Keratinocyte (primary cell): ENCODE measurements at regions not wholly inside any gene's neighbourhood (a gene's known extent, or its start where the extent isn't known, plus 50 kb on each side); places are given as distances from the start of the nearest gene placed in this dataset.

Experiments used
- DNase-seq: peaks from one replicate; pipeline ENCODE4 v3.0.0-alpha.2; 2011; ENCODE audit warnings: low read depth, missing footprints, low spot score
- FAIRE-seq: peaks from 2 replicates; lab custom pipeline; 2011; peaks lifted over from hg19 to GRCh38; lab: Jason Lieb, UNC
- H2AFZ ChIP-seq: 2 replicates; pipeline ENCODE4 v1.6.0; 2012; ENCODE audit warnings: low read length, control low read depth, inconsistent platforms; ENCODE audit not compliant: control insufficient read depth
- H3K27ac ChIP-seq: 2 replicates; pipeline ENCODE4 v1.5.1; 2011; ENCODE audit warnings: low read length; ENCODE audit not compliant: control insufficient read depth, insufficient read depth
- H3K27me3 ChIP-seq: 3 replicates; pipeline ENCODE4 v1.6.0; 2011; ENCODE audit warnings: low read length; ENCODE audit not compliant: control insufficient read depth, insufficient read depth; ENCODE audit errors: extremely low read depth
- H3K36me3 ChIP-seq, 2 experiments: 2 replicates in 1 of 2; 3 replicates in 1 of 2; pipeline ENCODE4 v1.5.1; 2011; ENCODE audit warnings: low read length in 2 of 2, mild to moderate bottlenecking in 1 of 2; ENCODE audit not compliant: control insufficient read depth in 2 of 2, insufficient read depth in 2 of 2; ENCODE audit errors: extremely low read depth in 1 of 2
- H3K4me1 ChIP-seq: 3 replicates; pipeline ENCODE4 v1.5.1; 2011; ENCODE audit warnings: low read length; ENCODE audit not compliant: control insufficient read depth, insufficient read depth; ENCODE audit errors: extremely low read depth
- H3K4me2 ChIP-seq: 3 replicates; pipeline ENCODE4 v1.6.0; 2011; ENCODE audit warnings: low read depth, low read length; ENCODE audit not compliant: control insufficient read depth, insufficient read depth; ENCODE audit errors: extremely low read depth
- H3K4me3 ChIP-seq, 3 experiments: fragments of 200-600 bp in 1 of 3; sonication (generic) in 1 of 3; 2 replicates in 2 of 3; 3 replicates in 1 of 3; pipeline ENCODE4 v1.5.1; 2011 to 2016; ENCODE audit warnings: low read length in 3 of 3, mild to moderate bottlenecking in 3 of 3, control low read depth in 2 of 3, inconsistent platforms in 1 of 3, low read depth in 1 of 3, mixed read lengths in 1 of 3, mixed run types in 1 of 3, moderate library complexity in 1 of 3; ENCODE audit not compliant: control insufficient read depth in 2 of 3, insufficient read depth in 2 of 3; ENCODE audit errors: extremely low read depth in 1 of 3
- H3K79me2 ChIP-seq: 2 replicates; pipeline ENCODE4 v1.6.0; 2012; ENCODE audit warnings: low read length; ENCODE audit not compliant: control insufficient read depth, insufficient read depth
- H3K9ac ChIP-seq: 3 replicates; pipeline ENCODE4 v1.6.0; 2011; ENCODE audit warnings: low read length; ENCODE audit not compliant: control insufficient read depth, insufficient read depth; ENCODE audit errors: extremely low read depth
- H3K9me1 ChIP-seq: 3 replicates; pipeline ENCODE4 v1.6.0; 2011; ENCODE audit warnings: low read length; ENCODE audit not compliant: control insufficient read depth, insufficient read depth; ENCODE audit errors: extremely low read depth
- H3K9me3 ChIP-seq: 2 replicates; pipeline ENCODE4 v1.5.1; 2012; ENCODE audit warnings: low read depth, low read length; ENCODE audit not compliant: control insufficient read depth
- H4K20me1 ChIP-seq: 3 replicates; pipeline ENCODE4 v1.6.0; 2011; ENCODE audit warnings: low read length; ENCODE audit not compliant: control insufficient read depth, insufficient read depth; ENCODE audit errors: extremely low read depth
- EZH2 ChIP-seq: IDR thresholded peaks from one replicate; pipeline ENCODE4 v1.6.1; 2012; ENCODE audit warnings: inconsistent platforms, mild to moderate bottlenecking, low read length, moderate library complexity
- dilution Hi-C: fragments of 300-500 bp; cut with MboI; formaldehyde crosslinking; loops from one replicate; pipeline ENCODE4 v1.7.0; 2020; ENCODE audit warnings: low sequenced_read_pairs; ENCODE audit not compliant: extremely low pct_ligation_motif_present
- TF ChIP-seq, protein P1 (sequence below), 3 experiments: IDR thresholded peaks in 1 of 3; conservative IDR thresholded peaks in 1 of 3; optimal IDR thresholded peaks in 1 of 3; 2 replicates in 2 of 3; 3 replicates in 1 of 3; pipeline versions ENCODE3 to v1.5.1; 2011; ENCODE audit warnings: low read length in 3 of 3, mild to moderate bottlenecking in 3 of 3, moderate library complexity in 2 of 3, control low read depth in 1 of 3, inconsistent platforms in 1 of 3; ENCODE audit not compliant: insufficient read depth in 2 of 3; ENCODE audit errors: extremely low read depth in 1 of 3

DNA sequence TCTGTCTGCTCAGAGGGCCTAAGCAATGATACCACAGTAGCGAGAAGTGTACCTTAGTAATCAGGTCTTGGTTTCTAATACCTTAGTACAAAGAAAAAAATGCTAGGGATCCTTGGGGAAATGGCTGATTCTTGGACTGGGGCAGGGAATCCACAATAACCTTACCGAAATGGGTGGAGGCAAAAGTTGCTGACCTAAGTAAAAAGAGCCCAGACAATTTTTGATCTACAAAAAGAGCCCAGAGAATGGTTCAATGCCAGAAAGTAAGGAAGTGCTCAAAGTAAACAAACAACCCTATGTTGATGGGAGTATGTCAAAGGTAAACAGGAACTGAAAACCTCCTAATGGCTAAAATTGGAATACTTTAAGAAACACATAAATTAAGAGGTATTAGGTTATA lies 130.1 kb upstream of the MAGEB18 start:
- H3K9me1 ChIP-seq: no peaks in the 10 kb centered on the region
- DNase-seq: no peak
- H3K4me2 ChIP-seq: no peak overlapping the region
- TF ChIP-seq, protein P1, sequence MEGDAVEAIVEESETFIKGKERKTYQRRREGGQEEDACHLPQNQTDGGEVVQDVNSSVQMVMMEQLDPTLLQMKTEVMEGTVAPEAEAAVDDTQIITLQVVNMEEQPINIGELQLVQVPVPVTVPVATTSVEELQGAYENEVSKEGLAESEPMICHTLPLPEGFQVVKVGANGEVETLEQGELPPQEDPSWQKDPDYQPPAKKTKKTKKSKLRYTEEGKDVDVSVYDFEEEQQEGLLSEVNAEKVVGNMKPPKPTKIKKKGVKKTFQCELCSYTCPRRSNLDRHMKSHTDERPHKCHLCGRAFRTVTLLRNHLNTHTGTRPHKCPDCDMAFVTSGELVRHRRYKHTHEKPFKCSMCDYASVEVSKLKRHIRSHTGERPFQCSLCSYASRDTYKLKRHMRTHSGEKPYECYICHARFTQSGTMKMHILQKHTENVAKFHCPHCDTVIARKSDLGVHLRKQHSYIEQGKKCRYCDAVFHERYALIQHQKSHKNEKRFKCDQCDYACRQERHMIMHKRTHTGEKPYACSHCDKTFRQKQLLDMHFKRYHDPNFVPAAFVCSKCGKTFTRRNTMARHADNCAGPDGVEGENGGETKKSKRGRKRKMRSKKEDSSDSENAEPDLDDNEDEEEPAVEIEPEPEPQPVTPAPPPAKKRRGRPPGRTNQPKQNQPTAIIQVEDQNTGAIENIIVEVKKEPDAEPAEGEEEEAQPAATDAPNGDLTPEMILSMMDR (optimal IDR thresholded peaks at IDR 0.05 in 1 of 3, IDR thresholded peaks at IDR 0.05 in 1 of 3, conservative IDR thresholded peaks at IDR 0.05 in 1 of 3; ENCODE audit: extremely low read depth in 1 of 3, insufficient read depth in 2 of 3, low read length in 3 of 3): no peak
- no peak for TF ChIP-seq EZH2
- H2AFZ ChIP-seq: no peak overlapping the region
- H3K9ac ChIP-seq: no peak overlapping the region
- H3K4me3 ChIP-seq: no peak overlapping the region
- no peak for FAIRE-seq
- dilution Hi-C loops: no loop called here
- H3K79me2 ChIP-seq: no peaks in the 10 kb centered on the region
- no peaks in the 10 kb centered on the region for H3K4me1 ChIP-seq
- H3K36me3 ChIP-seq: no peaks in the 10 kb centered on the region
- H4K20me1 ChIP-seq: no peaks in the 10 kb centered on the region
- H3K9me3 ChIP-seq: no peaks in the 10 kb centered on the region
- no peaks in the 10 kb centered on the region for H3K27me3 ChIP-seq
- H3K27ac ChIP-seq: no peak overlapping the region

DNA sequence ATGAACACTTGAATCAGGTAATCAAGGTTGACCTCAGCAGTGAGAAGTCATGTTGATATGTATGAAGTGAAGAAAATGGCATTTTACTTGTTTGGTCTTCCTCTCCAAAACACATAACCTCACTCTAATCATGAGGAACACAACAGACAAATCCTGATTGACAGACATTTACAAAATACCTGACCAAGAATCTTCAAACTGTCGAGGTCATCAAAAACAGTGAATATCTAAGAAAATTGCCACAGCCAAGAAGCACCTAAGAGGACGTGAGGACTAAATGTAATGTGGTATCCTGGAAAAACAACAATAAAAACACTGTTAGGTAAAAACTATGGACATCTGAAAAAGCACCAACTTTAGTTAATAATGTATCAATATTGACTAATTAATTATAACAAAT lies 129.5 kb upstream of the MAGEB18 start:
- Histone ChIP-seq H3K9me3 (no peaks in the 10 kb centered on the region), H3K27me3 (no peaks in the 10 kb centered on the region), H3K27ac (no peak overlapping the region), H3K4me3 (no peak overlapping the region), H3K36me3 (no peaks in the 10 kb centered on the region), H3K4me1 (no peaks in the 10 kb centered on the region), H2AFZ (no peak overlapping the region), H4K20me1 (no peaks in the 10 kb centered on the region), H3K79me2 (no peaks in the 10 kb centered on the region), H3K9ac (no peak overlapping the region), H3K9me1 (no peaks in the 10 kb centered on the region), H3K4me2 (no peak overlapping the region)
- dilution Hi-C loops: no loop called here
- DNase-seq (no peak), FAIRE-seq (no peak)
- no peak for TF ChIP-seq EZH2
- TF ChIP-seq, protein P1 (optimal IDR thresholded peaks at IDR 0.05 in 1 of 3, IDR thresholded peaks at IDR 0.05 in 1 of 3, conservative IDR thresholded peaks at IDR 0.05 in 1 of 3; ENCODE audit: extremely low read depth in 1 of 3, insufficient read depth in 2 of 3, low read length in 3 of 3): no peak
